ENCODE measurements at regions not wholly inside any gene's neighbourhood (a gene's known extent, or its start where the extent isn't known, plus 50 kb on each side); places are given as distances from the start of the nearest gene placed in this dataset.

DNA sequence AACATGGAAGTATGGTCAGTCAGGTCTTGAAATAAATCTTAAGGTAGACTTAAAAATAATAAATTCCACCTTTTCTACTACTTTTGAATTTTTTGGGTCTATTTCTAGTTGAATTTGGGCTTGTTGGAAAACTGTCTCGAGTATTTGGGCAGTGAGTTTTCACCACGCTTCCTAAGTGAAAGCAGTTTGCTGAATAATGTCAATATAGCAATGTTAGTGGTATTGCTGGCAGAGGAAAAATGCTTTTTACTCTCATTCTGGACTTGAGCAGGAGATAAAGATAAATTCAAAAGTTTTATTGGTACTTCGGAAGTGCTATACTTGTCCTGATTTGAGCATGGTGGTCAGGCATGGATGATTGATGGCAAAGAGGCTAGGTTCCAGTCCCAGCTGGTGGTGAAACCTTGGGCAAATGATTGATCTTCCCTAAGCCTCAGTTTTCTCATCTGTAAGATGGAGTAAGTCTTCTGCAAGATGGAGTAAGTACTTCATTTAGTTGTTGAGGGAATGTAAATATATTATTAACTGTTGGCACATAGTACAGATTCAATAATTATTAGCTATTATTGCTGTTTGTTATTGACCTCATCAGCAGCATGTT lies 503.5 kb upstream of the ZEB2 start:
- H3K27me3 Mint-ChIP-seq, result no peaks in the 10 kb centered on the region
- DNase-seq (ENCODE audit: low spot score, unreplicated experiment), result no peak
- H3K4me1 Mint-ChIP-seq (ENCODE audit: low read depth), result no peaks in the 10 kb centered on the region
- H3K4me3 Mint-ChIP-seq (ENCODE audit: low read depth), result no peak overlapping the region
- TF ChIP-seq CTCF (IDR thresholded peaks at IDR 0.05; ENCODE audit: unreplicated experiment), result no peak
- H3K9me3 Mint-ChIP-seq (ENCODE audit: low read depth), result no peaks in the 10 kb centered on the region
- no peaks in the 10 kb centered on the region for H3K36me3 Mint-ChIP-seq (ENCODE audit: insufficient read depth)
- H3K27ac Mint-ChIP-seq, result no peak overlapping the region

DNA sequence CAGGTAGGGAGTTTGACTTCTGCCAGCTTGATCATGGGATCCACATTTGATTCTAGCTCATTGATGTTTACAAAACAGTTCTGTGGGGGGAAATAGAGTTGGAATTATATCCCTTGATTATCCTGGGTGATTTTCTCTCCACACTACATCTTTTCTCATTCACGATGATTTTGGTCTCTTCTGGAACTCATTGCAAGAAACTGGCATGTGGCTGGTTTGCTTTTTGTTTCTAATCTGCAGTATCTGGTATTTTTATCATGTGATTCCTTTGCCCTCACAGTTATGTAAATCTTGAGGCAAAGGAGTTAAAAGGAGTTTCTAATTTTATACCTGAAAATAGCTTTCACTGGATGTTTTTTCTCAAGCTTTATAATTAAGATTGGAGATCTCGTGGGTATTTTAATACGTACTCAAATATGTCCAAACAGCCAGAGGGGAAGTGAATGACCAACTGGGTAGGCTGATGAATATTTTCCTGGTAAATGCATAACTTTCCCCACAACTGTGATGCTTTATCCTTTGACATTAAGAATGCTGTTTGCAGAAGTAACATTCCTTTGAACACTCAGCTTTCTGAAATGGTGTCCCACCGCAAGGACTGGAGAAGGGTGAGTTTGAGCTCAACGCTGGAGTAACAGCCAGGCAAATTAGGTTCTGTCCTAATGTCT lies 502.9 kb upstream of the ZEB2 start:
- H3K4me3 Mint-ChIP-seq (ENCODE audit: low read depth), result no peak overlapping the region
- no peak overlapping the region for H3K27ac Mint-ChIP-seq
- no peaks in the 10 kb centered on the region for H3K36me3 Mint-ChIP-seq (ENCODE audit: insufficient read depth)
- no peak for DNase-seq (ENCODE audit: low spot score, unreplicated experiment)
- no peaks in the 10 kb centered on the region for H3K9me3 Mint-ChIP-seq (ENCODE audit: low read depth)
- no peaks in the 10 kb centered on the region for H3K4me1 Mint-ChIP-seq (ENCODE audit: low read depth)
- no peak for TF ChIP-seq CTCF (IDR thresholded peaks at IDR 0.05; ENCODE audit: unreplicated experiment)
- H3K27me3 Mint-ChIP-seq, result no peaks in the 10 kb centered on the region

GRCh38 chr2:145021962-145022665 lies 502.2 kb upstream of the ZEB2 start:
- DNase-seq (ENCODE audit: low spot score, unreplicated experiment), result no peak
- Mint-ChIP-seq H3K4me1 (ENCODE audit: low read depth) (no peaks in the 10 kb centered on the region), H3K27ac (no peak overlapping the region), H3K27me3 (no peaks in the 10 kb centered on the region), H3K36me3 (ENCODE audit: insufficient read depth) (no peaks in the 10 kb centered on the region), H3K4me3 (ENCODE audit: low read depth) (no peak overlapping the region), H3K9me3 (ENCODE audit: low read depth) (no peaks in the 10 kb centered on the region)
- no peak for TF ChIP-seq CTCF (IDR thresholded peaks at IDR 0.05; ENCODE audit: unreplicated experiment)

DNA sequence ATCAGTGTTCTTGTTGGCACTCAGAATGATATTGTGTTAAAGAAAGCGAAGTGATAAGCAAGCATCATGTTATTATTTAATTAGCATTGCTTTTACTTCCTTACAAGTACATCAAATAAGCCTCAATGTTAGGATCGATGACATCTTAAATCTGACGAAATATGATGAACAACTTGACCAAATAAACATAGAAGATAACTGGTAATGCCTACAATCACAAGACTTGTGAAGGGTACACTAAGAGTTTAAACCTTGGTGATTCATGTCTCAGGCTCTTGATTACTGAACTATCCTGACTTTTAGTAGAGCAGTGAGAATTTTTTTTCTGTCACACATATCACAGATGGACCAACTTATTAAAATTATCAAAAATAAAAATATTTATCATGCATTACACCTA lies 500.8 kb upstream of the ZEB2 start:
- H3K27me3 Mint-ChIP-seq, result no peaks in the 10 kb centered on the region
- no peaks in the 10 kb centered on the region for H3K36me3 Mint-ChIP-seq (ENCODE audit: insufficient read depth)
- H3K9me3 Mint-ChIP-seq (ENCODE audit: low read depth), result no peaks in the 10 kb centered on the region
- no peak overlapping the region for H3K27ac Mint-ChIP-seq
- no peak overlapping the region for H3K4me3 Mint-ChIP-seq (ENCODE audit: low read depth)
- DNase-seq (ENCODE audit: low spot score, unreplicated experiment), result no peak
- no peak for TF ChIP-seq CTCF (IDR thresholded peaks at IDR 0.05; ENCODE audit: unreplicated experiment)
- H3K4me1 Mint-ChIP-seq (ENCODE audit: low read depth), result no peaks in the 10 kb centered on the region

DNA sequence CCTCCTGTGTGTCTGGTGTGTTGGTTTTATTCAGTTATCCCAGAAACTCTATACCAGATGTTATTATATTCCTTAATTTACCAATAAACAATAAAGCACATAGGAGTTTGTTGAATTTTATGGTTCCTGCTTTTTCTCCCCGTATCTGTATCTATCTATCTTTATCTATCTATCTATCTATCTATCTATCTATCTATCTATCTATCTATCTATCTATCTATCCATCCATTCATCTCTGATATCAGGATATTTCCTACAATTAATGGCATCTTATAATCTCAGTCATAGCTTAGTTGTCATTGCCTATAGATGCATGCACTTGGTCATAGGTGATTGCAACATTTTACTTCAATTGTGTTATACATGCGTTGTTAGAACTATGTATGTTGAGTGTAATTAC lies 500.2 kb upstream of the ZEB2 start:
- no peak for DNase-seq (ENCODE audit: low spot score, unreplicated experiment)
- no peak overlapping the region for H3K27ac Mint-ChIP-seq
- no peak overlapping the region for H3K4me3 Mint-ChIP-seq (ENCODE audit: low read depth)
- no peaks in the 10 kb centered on the region for H3K4me1 Mint-ChIP-seq (ENCODE audit: low read depth)
- no peak for TF ChIP-seq CTCF (IDR thresholded peaks at IDR 0.05; ENCODE audit: unreplicated experiment)
- no peaks in the 10 kb centered on the region for H3K27me3 Mint-ChIP-seq
- H3K36me3 Mint-ChIP-seq (ENCODE audit: insufficient read depth), result no peaks in the 10 kb centered on the region
- H3K9me3 Mint-ChIP-seq (ENCODE audit: low read depth), result no peaks in the 10 kb centered on the region

Measured in progenitor cell of endocrine pancreas (in vitro differentiated cells).